Ectodermal cell (in vitro differentiated cells): ENCODE measurements at regions not wholly inside any gene's neighbourhood (a gene's known extent, or its start where the extent isn't known, plus 50 kb on each side); places are given as distances from the start of the nearest gene placed in this dataset.

Experiments used
- H3K27ac ChIP-seq: 2 replicates; pipeline ENCODE4 v1.7.0; 2013; ENCODE audit warnings: mild to moderate bottlenecking, low read depth, low read length; ENCODE audit not compliant: insufficient read depth, poor library complexity, severe bottlenecking
- H3K27me3 ChIP-seq: 2 replicates; pipeline ENCODE4 v1.7.0; 2013; ENCODE audit warnings: mild to moderate bottlenecking, low read length; ENCODE audit not compliant: insufficient read depth, control insufficient read depth, poor library complexity, severe bottlenecking
- H3K36me3 ChIP-seq: one replicate; pipeline ENCODE4 v1.7.0; 2013; ENCODE audit warnings: low read length; ENCODE audit not compliant: control insufficient read depth, insufficient read depth
- H3K4me1 ChIP-seq: one replicate; pipeline ENCODE4 v1.7.0; 2013; ENCODE audit warnings: low read length; ENCODE audit not compliant: control insufficient read depth, insufficient read depth
- H3K4me3 ChIP-seq: 2 replicates; pipeline ENCODE4 v1.7.0; 2013; ENCODE audit warnings: low read depth, low read length, control low read depth; ENCODE audit not compliant: insufficient read depth
- H3K9me3 ChIP-seq: 2 replicates; pipeline ENCODE4 v1.7.0; 2013; ENCODE audit warnings: mild to moderate bottlenecking, low read length, moderate library complexity; ENCODE audit not compliant: control insufficient read depth
- WGBS, 2 experiments: methylation state at CpG; one replicate each; pipeline ENCODE4 v1.1.7; 2013; ENCODE audit warnings: missing lambda C conversion rate in 2 of 2; 5-methylcytosine and 5-hydroxymethylcytosine counted together

DNA sequence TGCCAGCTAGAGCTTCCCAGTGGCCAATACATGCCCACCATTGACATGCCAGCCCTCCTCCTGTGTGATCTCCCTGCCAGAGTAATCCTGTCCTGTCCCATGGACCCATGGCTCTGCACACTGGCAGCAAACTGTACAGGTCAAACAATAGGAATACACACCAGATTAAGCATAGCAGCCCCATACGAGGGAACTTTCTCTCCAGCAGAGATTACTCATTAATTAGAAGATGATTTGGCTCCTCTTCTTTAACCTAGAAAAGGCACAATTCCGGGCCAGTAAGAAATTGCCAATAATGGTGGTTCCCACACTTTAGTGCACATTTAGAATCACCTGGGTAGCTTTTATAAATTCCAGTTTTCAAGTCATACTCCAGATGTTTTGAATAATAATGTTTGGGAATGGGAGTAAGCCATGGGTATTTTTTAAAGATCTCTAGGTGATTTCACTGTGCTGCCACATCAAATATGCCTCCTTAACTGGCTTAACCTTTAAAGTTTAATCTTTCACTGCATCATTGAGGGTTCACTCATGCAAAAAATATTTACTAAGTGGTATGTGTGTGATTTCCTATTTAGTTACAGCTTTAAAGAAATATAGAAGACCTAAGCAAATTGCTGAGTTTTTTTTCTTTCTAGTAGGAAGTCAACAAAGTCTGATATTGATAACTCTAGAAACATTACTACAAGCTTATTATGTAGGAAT, 277.6 kb upstream of the NWD2 start:
- Histone ChIP-seq H3K4me3 (no peak overlapping the region), H3K36me3 (no peaks in the 10 kb centered on the region), H3K4me1 (no peaks in the 10 kb centered on the region), H3K27me3 (no peaks in the 10 kb centered on the region), H3K9me3 (no peaks in the 10 kb centered on the region), H3K27ac (no peak overlapping the region)
- WGBS, 2 experiments: 93% methylated on average over 2 of the region's 2 CpGs

DNA sequence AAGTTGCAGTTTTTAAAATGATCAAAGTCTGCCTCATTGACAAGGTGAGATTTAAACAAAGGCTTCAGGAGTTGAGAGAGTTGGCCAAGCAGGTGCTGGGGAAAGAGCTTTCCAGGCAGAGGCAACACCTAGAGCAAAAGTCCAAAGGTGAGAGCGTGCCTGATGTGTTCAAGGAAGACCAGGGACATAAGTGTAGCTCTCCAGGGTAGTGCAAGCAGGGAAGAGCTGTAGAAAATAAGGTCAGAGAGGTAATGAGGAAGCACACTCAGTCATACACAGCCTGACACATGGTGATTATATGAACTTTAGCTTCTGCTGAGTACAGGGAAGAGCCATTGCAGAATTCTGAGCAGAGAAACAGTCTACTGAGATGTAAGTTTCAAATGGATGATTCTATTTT, 265.0 kb upstream of the NWD2 start:
- Histone ChIP-seq H3K4me3 (no peak overlapping the region), H3K36me3 (no peaks in the 10 kb centered on the region), H3K4me1 (no peaks in the 10 kb centered on the region), H3K27ac (no peak overlapping the region), H3K27me3 (no peaks in the 10 kb centered on the region), H3K9me3 (no peaks in the 10 kb centered on the region)
- WGBS, 2 experiments: 86 to 92% methylated on average over 1 of the region's 1 CpG

DNA sequence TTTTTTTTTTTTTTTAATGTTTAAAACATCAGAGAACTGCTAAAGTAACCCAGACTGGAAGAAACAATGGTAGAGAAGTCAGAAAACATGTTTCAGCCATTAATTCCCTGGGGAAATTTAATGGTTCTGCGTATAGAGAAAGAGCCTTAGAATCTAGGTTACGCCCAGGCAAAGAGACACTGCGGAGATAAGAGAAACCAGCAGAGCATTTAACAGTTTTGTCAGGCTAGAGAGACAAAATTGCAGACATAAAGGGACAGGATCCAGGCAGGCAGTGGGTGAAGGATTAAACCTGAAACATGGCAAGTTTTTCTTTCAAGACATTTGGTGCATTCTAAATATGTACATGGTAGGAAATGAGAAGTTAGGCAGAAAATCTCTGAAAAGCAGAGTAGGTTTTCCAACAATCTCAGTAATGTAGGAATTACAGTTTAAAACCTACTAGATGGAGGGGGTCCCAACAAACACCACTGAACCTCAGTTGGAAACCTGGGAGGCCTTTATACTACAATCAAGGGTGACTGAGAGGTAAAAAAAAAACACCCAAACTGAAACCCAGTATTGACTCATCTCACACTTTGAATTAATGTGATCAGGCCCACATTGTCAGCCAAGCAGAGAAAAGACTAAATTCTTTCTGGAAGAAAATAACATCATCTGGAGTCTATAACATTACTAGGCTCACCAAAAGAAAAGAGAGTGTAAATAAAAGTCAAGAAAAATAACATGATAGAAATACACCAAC, 254.2 kb upstream of the NWD2 start:
- 76 to 77% methylated on average over 3 of the region's 3 CpGs for WGBS, 2 experiments
- Histone ChIP-seq H3K27ac (no peak overlapping the region), H3K9me3 (no peaks in the 10 kb centered on the region), H3K4me1 (no peaks in the 10 kb centered on the region), H3K4me3 (no peak overlapping the region), H3K27me3 (no peaks in the 10 kb centered on the region), H3K36me3 (no peaks in the 10 kb centered on the region)

DNA sequence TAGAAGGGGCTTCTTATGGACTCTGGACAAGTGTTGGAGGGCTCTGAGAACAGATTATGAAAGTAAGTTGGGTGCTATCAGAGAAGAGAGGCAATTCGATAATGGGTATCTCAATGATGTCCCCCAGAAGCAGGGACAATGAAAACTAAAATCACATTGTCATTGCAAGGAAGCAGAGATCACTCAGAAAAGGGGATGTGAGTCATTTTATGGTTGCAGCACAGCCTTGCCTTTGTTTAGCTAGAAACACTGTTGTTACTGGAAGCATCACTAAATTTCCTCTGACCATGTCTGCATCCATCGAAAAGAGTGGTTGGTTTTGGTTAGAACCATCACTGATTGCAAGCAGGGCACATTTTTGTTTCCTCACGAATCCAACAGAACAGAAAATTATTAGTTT, 246.8 kb upstream of the NWD2 start:
- H3K4me1 ChIP-seq: no peaks in the 10 kb centered on the region
- H3K36me3 ChIP-seq: no peaks in the 10 kb centered on the region
- H3K4me3 ChIP-seq: no peak overlapping the region
- no peaks in the 10 kb centered on the region for H3K9me3 ChIP-seq
- no peaks in the 10 kb centered on the region for H3K27me3 ChIP-seq
- H3K27ac ChIP-seq: no peak overlapping the region
- WGBS, 2 experiments: 92 to 95% methylated on average over 3 of the region's 3 CpGs

DNA sequence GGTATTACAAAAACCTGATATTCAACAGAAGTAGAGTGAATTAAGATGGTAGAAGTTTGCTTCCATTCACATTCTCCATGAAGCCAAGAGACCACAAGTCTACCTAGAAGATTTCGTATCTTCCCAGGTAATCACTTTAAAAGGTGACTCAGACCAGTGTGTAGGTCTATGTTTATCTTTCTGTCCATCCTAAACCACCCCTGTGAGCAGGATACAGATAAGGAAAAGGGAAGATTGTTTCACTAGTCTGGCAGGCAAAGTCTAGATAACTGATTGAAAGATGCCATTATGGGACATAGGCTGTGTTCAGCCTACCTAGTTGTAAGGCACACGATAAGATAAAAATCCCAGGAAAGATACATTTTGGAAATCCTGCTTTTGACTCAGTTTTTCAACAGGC, 244.3 kb upstream of the NWD2 start:
- Histone ChIP-seq H3K9me3 (no peaks in the 10 kb centered on the region), H3K27me3 (no peaks in the 10 kb centered on the region), H3K4me3 (no peak overlapping the region), H3K27ac (no peak overlapping the region), H3K4me1 (no peaks in the 10 kb centered on the region), H3K36me3 (no peaks in the 10 kb centered on the region)
- 89 to 99% methylated on average over 1 to 2 of the region's 2 CpGs for WGBS, 2 experiments

DNA sequence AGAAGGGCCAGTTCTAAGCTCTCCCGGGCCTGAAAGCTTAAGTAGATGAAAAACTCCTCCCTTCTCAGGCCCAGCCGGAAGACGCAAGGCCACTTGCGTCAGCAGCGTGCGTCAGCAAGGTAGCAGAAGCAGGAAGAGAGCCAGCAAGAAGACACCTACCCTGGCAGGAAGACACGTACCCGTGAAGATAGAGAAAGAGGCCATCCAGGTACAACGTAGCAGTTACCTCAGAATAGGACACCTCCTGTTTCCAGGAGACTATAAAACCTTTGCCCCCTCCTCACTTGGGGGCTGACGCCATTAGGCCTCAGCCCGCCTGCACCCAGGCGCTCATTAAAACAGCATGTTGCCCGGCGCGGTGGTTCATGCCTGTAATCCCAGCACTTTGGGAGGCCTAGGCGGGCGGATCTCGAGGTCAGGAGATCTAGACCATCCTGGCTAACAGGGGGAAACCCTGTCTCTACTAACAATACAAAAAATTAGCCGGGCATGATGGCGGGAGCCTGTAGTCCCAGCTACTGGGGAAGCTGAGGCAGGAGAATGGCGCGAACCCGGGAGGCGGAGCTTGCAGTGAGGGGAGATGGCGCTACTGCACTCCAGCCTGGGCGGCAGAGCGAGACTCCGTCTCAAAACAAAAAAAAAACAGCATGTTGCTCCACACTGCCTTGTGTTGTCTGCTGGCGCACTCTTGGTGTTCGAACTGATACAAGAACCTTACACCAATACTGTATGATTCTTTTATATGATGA, 242.7 kb upstream of the NWD2 start:
- no peaks in the 10 kb centered on the region for H3K9me3 ChIP-seq
- no peaks in the 10 kb centered on the region for H3K27me3 ChIP-seq
- WGBS, 2 experiments: 93 to 95% methylated on average over 28 to 30 of the region's 30 CpGs
- no peak overlapping the region for H3K4me3 ChIP-seq
- no peak overlapping the region for H3K27ac ChIP-seq
- no peaks in the 10 kb centered on the region for H3K4me1 ChIP-seq
- H3K36me3 ChIP-seq: no peaks in the 10 kb centered on the region

DNA sequence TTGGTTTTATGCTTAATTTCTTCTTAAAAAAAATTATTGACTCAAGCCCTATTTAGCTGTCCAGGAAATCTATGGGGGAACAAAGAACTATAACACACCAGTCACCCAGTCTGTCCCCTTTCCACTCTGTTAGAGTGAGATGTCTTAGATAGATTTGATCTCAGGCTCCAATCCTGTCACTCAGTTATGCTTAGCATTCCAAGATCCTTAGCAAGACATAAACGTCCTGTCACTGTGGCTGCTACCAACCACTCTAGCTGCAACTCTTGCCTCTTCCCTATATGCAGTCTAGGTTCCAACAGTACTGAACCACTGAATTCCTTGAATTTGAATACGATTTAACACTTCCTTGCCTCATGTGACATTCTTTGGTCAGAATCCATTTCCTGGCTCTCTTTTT, 241.9 kb upstream of the NWD2 start:
- Histone ChIP-seq H3K9me3 (no peaks in the 10 kb centered on the region), H3K36me3 (no peaks in the 10 kb centered on the region), H3K27me3 (no peaks in the 10 kb centered on the region), H3K4me1 (no peaks in the 10 kb centered on the region), H3K27ac (no peak overlapping the region), H3K4me3 (no peak overlapping the region)
- WGBS, 2 experiments: 78 to 84% methylated on average over 2 of the region's 2 CpGs

DNA sequence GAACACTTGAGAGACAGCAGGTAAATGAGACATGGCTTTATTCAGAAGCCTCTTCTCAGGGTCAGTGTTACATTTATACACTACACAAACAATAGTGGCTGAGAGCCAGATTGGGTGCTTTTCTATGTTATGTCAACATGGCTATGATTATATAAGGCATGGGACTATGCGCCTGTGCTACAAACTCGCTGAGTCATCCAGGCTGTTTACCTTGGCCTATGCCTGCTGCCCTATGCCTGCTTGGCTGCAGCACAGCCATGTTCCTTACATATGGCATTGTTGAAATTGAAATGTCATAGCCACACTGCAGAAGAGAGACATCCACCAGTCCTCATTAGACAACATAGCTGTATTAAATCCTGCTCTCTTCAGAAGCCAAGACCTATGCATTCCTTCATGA, 236.3 kb upstream of the NWD2 start:
- Histone ChIP-seq H3K4me1 (no peaks in the 10 kb centered on the region), H3K27ac (no peak overlapping the region), H3K36me3 (no peaks in the 10 kb centered on the region), H3K9me3 (no peaks in the 10 kb centered on the region), H3K27me3 (no peaks in the 10 kb centered on the region), H3K4me3 (no peak overlapping the region)
- 96 to 100% methylated on average over 2 of the region's 2 CpGs for WGBS, 2 experiments

DNA sequence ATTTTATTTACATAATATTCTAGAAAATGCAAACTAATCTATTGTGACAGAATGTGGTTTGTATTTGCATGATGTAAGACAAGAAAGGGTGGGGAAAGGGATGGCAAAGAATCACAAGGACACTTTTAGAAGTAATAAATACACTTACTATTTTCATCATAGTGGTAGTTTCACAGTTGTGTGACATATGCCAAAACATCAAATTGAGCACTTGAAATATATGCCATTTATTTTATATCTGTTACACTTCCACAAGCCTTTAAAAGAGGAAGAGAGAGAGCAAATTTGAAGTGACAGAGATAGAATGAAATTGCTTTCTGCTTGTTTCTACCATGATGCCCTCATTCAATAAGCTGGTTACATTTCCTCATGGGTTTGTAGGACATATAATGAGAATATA, 230.0 kb upstream of the NWD2 start:
- H3K27me3 ChIP-seq: no peaks in the 10 kb centered on the region
- H3K36me3 ChIP-seq: no peaks in the 10 kb centered on the region
- no peak overlapping the region for H3K27ac ChIP-seq
- no peak overlapping the region for H3K4me3 ChIP-seq
- H3K4me1 ChIP-seq: no peaks in the 10 kb centered on the region
- H3K9me3 ChIP-seq: no peaks in the 10 kb centered on the region

DNA sequence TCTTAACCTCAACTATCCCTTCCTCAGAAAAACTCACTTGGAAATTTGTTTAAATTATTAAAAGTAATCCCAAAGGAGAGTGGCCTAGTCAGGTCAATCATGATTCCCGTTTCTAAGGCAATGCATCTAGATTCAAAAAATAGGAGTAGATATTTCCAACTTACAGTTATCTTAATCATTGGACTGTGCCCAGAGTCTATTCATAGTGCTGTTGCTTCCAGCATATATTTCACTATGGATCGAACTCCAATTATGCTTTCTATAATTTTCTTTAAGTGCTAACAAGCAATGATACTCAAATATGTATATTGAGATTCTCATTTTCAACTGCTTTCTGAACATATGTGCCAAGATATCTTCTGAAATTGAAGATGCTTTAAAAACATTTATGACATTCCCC, 229.2 kb upstream of the NWD2 start:
- 94 to 95% methylated on average over 1 to 2 of the region's 2 CpGs for WGBS, 2 experiments
- H3K9me3 ChIP-seq: no peaks in the 10 kb centered on the region
- H3K27ac ChIP-seq: no peak overlapping the region
- H3K4me3 ChIP-seq: no peak overlapping the region
- no peaks in the 10 kb centered on the region for H3K36me3 ChIP-seq
- H3K27me3 ChIP-seq: no peaks in the 10 kb centered on the region
- no peaks in the 10 kb centered on the region for H3K4me1 ChIP-seq
